ENCODE measurements at regions not wholly inside any gene's neighbourhood (a gene's known extent, or its start where the extent isn't known, plus 50 kb on each side); places are given as distances from the start of the nearest gene placed in this dataset.

DNA sequence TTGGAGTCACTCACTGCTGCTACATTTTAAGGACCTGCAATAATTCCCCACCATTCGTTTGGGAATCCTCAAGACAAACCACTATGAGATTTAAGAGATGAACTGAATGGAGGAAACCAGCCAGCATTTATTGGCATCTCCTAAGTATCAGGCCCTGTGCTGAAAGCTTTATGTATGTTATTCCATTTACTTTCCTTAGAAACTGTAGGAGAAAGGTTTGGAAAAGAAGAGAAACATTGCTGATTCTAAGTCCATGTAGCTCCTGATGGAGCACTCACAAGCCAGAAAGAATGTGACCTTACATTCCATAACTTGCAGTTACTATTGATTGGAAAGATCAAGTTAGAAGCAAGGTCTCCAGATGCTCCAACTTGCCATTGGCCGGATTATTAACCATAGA, 267.4 kb downstream of the GAS1 start:
- no peak for DNase-seq

DNA sequence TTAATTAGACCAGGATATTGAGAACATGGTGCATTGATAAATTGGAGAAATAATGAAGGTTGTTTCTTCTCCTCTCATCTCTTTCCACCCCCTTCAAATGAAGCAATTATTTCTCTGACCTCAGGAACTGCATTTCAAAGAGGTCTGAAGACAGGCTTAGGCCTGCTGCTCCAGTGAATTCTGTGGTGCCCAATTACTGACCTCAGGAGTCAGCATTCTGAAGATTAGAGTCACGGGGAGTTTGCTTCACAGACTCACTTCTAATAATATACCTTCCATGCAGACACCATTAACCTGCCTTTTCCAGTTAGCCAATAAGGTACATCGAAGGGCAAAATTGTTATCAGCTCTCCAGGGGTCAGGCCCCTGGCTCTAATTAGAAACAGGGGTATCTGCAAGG, 270.9 kb downstream of the GAS1 start:
- no peak for DNase-seq

DNA sequence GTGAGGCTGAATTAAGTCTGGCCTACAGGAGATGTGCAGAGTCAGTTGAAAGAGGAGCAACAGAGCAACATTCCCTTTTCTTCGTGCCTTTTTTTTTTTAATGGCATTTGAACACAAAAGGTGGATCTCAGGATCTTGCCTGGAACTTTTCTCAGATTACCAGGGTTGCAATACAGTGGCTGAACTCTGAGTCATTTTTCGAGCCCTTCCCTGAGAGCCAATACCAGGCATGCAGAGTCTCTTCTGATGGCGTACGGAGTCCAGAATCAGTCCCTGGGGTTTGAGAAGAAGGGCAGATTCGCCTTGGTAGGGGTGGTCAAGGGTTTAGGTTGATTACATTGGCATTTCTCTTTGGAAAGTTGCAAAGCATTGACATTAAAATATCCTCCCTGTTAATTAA, 271.5 kb downstream of the GAS1 start:
- DNase-seq: no peak

DNA sequence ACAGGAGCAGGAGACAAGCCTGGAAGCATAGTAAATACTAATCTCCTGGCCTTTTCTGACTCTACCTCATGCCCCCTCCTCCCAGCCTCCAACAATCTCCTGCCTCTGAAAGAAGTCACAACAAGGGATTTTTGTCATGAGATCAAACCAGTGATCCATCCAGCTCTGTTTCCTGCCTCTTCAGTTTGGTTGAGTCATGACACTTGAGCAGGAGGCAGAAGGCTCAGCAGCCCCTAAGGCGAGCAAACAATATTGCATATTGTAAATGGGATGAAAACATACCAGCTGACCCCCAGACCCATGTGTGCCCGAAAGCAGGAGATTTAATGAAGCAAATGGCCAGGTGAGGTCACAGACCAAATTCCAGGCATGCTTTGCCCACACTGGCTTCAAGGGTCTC, 272.8 kb downstream of the GAS1 start:
- no peak for DNase-seq

DNA sequence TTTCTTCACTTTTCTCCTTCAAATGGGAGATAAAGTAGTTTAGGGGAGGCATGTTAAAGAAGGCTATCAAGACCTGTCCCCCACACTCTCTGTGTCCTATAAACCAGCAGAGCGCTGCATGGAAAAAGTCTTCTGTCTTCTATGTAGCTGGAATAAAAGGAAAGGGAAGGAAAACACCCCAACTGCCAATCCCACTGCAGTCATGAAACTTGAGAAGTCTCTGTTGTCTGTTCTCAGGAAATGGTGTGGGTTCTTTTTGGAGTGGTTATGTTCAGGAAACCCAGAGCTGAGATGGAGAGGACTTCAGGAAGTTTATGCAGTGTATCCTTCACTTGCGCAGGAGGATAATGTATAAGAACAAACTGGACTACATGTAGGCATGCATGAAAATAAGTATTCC, 274.3 kb downstream of the GAS1 start:
- DNase-seq: no peak

DNA sequence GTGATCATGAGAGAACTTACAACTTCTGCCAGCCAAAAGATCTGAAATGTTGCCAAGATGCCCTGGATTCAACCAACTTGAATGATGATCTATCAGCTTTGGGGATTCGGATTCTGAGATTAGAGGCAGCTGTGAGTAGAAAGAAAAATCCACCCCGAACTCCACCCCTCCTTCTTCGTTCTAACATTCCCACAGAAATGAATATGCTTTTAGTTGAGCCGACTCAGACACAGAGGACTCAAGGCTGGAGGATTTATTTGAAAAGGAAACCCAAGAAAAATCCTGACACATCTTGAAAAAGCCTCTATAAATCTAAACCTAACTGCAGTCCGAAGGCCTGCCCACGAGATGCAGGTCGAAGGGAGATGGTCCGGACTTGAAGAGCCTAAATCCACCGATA, 275.0 kb downstream of the GAS1 start:
- no peak for DNase-seq

DNA sequence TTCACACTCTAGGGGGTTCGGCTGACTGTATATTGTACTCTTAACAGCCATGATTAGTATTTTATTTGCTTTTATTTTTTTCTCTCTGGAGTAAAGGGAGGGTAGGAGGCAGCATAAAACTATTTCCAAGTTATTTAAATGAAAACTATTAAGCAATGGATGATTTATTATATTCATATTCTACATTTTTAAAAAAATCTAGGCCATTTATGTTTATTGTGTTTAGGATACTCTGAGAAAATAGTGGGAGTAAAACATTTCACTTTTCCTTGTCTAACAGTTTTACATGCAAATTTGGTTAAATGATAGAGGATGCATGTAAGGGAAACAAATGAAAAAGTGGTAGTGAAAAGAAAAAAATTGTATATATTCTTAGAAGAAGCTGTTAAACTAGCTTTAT, 276.3 kb downstream of the GAS1 start:
- DNase-seq: no peak

DNA sequence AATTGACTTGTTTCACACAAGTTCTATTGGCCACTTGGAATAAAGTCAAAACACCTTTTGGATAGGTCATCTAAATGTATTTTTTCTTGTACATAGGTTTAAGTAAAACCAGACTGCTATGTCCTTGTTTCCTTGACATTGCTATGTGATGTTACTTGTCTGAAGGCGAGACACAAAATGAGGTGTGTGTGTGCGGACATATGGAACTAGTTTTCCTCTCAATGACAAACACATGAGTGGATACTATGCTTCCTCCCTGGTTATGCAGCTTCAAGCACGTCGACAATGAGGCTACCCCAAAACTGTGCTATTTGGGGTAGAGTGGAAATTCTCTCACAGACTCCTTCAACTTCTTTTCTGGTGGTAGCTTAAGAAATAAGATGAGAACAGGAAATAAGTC, 276.8 kb downstream of the GAS1 start:
- no peak for DNase-seq

DNA sequence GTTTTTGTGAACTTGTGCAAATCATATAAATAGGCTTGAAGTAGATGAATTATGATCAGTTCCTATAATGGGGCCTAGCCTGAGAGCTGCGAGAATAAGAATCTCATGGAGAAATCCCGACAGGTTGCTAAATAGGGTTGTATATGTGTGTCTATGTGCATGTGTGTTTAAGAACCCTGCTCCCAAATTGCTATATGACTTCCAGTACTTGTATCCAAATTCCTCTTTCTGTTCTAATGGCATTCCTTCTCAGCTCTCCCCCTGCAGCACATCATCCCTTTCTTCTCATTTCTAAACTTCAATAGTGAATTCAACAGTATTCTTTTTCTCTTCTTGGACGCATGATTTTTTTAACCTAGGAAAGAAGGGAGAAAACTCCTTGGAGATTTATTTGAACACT, 277.2 kb downstream of the GAS1 start:
- DNase-seq: no peak

DNA sequence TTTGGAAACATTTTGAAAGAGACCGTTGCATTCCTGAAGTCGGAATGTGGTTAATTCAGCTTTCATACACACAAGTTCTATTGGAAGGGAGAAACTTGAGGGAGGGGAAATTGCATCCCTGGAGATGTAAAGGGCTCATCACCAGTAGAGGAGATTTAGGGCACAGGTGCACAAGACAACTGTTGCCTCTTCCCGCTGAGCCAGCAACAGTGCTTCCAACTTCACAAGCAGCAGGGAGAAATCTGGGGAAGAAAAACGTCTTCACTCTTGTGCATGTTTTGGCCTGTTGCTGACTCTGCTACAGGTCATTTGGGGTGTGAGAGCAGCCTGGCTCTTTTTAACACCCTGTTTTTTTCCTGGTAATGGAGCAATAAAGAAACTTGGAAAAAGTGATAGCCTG, 277.9 kb downstream of the GAS1 start:
- no peak for DNase-seq

DNA sequence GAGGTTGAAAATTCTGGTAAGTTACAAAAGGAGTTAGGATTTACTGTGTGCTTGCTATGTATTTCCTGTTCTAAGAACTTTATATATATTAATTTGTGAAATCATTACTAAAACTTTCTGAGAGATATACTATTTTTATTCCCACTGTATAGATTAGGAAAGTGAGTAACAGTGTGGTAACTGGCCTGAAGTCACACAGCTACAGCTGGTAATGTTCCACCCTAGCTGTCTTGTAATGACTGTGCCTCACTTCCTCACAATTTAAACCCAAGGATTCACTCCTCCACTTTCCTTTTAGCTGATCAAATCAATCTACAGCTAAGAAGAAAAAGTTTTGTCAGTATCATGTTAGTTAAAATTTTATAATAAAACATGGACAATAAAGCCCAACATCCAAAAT, 278.8 kb downstream of the GAS1 start:
- DNase-seq: no peak

DNA sequence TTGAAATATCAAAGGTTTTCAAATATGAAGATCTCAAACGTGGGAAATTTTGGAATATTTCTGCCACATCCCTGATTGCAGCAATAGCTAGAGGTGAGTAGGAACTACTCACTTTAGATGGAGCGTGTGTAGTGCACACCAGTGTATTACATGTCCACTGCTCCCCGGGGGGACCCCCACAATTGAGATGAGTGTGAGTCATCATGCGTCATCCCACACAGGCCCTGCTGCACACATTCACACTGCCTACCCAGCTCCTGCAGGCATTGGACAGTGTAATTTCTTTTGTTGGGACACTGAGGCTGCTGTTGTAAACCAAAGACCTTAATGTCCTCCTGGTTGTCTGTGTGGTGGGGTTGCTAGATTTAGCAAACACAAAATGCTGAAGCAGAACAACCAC, 280.0 kb downstream of the GAS1 start:
- DNase-seq: no peak

DNA sequence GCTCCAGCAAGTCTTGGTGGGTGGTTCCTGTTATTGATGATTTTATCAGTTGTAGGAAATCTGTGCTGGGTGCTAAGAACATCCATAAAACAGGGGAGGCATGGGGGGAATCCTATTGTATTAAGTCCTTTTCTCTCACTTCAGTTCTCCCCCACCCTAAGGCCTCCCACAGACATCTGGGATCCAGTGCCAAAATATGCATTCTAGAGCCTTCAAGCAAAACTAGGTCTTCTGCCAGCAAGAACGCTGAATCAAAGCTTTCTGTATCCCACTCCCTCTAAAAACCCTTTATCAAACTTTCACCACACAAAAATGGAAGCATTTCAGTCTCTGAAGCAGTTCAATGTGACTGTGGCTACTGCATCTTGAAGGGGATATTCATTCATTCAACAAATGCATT, 281.9 kb downstream of the GAS1 start:
- no peak for DNase-seq

DNA sequence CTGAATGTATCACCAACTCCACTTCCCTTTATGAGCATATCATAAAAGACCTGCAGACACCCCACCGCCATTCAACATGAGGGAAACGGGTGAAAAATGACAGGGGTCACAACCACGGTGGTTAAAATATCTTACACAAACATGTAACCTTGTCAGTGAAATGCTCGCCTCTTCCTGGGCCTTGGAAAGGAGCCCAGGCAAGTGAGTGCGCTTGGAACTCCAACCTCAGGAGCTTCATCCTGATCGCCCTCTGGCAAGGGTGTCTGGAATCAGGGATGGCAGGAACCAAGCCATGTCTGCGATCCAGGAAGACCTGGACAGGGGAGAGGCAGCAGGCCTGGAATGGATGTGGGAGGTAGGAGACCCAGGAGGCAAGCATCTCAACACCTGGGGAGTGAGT, 282.7 kb downstream of the GAS1 start:
- no peak for DNase-seq

DNA sequence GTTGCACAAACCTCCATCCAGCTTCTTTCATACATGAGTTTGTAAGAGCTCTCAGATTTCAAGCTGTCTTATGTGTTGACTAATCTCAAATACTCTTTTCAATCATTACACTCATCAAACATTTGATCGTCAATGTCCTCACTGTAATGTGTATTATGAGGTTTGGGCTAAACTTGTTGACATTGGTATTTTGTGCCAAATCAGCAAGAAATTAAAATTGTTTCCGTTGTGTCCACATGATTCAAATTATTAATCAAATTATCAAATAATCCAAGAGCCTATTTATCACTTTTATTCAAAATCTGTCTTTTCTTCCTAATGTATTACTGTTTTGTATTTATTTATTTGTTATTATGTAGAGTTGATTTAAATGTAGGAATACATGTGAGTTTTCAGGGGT, 283.4 kb downstream of the GAS1 start:
- no peak for DNase-seq

DNA sequence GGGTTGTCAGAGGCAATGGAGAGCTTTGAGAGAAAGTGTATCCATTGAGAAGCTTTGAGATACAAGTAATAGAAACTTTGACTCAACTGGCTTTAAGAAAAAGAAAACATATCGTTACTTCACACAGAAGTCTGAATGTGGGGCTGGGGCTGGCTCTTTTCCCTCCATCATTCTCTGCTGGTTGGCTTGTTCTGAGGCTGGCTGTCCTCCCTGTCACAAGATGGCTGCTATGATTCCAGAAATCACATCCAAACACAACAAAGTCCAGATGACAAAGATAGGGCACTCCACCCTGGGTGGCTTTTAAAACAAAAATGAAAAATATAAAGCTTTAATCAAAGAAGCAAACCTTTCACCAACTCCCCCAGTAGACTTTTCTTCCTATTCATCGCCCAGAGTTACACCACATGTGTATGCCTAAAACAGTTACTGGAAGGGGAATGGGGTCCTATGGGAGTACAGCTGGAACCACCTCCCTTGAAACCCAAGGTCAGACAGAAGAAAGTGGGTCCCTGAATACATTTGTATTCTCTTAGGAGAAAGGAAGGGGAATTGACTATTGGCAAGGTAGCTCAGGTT, 284.3 kb downstream of the GAS1 start:
- no peak for DNase-seq

DNA sequence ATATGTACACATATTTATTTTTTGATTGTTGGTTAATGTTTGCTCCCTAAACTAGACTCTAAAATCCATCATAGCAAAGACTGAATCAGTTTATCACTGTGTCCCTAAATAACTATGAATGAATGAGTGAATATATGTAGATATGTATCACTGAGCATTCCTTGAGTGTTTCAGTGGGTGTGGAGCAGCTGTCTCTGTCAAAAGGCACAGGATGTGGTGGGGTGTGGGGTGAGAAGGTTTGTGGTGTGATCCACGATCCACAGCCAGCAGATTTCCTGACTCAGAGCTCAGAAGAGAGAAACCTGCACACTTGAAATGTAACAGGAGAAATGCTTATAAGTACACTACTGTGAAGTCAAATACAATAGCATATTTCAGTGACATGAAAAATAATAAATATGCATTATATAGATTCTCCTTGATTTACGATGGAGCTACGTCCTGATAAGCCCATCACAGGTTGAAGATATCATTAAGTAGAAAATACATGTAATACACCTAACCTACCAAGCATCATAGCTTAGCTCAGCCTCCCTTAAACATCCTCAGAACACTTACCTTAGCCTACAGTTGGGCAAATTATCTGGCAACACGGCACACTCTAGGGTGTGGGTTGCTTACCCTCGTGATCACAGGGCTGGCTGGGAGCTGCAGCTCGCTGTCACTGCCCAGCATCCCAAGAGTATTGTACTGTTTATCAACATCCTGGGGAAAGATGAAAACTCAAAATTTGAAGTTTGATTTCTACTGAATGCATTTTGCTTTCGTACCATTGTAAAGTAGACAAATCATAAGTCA, 287.0 kb downstream of the GAS1 start:
- DNase-seq: no peak

DNA sequence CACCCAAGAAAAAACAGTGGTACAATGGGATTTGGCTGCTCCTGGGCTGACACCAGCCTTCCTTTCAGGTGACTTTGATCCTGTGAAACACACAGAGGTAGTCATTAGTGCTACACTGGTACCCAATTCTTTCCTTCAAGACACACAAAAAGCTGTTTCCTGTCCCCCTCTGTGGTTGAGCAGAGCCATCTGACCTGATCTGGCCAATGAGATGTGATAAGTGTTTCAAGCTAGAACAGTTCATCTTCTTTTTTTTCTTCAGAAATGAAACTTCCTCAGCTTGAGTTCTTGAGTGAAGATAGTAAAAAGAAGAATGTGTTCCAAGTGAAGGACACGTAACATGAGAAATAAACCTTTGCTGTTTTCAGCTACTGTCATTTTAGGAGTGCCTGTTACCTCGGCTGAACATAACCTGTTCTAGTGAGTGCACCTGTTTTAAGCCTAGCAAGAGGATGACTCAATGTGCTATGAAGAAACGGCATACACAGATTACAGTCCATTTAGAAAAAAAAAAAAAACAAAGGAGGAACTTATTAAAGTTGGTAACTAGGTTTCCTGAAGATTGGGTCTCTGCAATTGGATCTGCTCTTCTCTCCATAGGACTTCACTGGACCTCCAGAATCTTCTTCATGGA, 287.8 kb downstream of the GAS1 start:
- no peak for DNase-seq

DNA sequence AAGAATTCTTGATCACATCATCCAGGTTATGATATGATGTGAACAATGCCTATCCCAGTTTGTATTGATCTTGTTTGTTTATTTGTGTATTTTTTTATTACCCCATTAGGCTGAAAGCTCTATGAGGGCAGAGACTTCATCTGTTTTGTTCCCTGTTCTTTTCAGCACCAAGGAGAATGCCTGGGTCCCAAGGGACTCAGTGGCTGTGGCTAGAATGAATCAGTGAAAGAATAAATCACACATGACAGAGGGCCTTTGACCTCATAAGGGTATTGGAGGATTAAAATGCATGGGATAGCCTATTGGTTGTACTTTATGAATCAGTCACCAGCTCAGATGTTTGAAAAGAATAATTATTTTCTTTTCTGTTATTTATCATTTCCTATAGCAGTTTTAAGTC, 292.2 kb downstream of the GAS1 start:
- no peak for DNase-seq

DNA sequence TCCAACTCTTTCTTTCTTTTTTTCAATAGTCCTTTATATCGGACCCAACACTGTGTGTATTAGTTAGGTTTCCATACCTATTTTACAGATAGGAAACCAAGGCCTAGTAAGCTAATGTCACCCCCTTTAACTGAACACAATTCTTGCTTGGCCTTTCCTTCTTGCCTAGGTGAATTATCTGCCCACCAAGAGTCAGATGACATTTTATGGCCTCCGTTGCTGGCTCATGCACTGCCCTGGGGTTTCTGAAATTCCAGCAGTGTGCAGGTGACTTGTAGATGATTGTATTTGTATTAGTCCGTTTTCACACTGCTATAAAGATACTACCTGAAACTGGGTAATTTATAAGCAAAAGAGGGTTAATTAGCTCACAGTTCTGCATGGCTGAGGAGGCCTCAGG, 293.8 kb downstream of the GAS1 start:
- DNase-seq: no peak

DNA sequence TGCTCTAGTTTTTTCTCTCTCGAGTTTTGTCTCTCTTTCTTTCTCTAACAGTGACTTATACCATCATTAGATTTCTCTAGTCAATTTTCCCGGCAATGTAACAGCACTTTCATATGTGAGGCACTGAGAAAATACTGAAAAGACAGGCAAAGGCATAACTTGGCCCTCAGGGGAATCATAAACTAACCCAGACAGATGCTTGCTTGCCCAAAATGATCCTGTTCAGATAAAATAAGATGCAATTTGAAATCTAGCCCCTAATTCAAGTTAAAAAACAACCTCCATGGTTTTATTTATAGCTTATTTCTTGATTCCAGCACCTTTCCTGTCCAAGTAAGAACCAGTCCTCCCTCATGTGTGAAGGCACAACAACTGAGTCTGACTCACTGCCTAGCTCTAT, 294.6 kb downstream of the GAS1 start:
- no peak for DNase-seq

DNA sequence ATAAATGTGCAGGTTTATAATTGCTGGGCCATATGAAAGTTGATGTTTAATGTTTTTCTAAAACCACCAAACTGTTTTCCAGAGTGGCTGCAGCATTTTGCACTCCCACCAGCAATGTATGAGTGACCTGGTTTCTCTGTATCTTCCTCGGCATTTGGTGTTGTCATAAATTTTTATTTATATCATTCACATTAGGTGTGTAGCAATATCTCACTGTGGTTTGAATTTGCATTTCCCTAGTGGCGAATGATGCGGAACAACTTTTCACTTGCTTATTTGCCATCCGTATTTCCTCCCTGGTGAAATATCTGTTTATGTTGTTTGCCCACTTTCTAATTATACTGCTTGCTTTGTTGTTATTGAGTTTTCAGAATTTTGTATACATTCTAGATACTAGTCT, 295.7 kb upstream of the TUT7 start:
- DNase-seq: no peak

DNA sequence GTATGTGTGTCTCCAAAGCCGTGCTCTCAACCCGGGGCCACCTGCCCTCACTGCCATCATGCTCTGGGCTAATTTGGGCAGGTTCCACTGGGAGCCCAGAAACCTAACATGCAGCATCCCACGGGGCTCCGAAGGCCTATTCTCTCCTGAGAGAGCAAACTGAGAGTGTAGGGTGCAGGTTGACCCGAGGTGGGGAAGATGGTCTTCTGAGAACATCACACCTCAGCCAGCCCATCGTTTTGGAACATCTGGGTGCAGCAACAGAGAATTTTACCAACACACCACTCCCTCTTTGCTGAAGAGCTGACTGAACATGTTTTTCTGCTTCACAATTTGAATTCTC, 294.6 kb upstream of the TUT7 start:
- no peak for DNase-seq

DNA sequence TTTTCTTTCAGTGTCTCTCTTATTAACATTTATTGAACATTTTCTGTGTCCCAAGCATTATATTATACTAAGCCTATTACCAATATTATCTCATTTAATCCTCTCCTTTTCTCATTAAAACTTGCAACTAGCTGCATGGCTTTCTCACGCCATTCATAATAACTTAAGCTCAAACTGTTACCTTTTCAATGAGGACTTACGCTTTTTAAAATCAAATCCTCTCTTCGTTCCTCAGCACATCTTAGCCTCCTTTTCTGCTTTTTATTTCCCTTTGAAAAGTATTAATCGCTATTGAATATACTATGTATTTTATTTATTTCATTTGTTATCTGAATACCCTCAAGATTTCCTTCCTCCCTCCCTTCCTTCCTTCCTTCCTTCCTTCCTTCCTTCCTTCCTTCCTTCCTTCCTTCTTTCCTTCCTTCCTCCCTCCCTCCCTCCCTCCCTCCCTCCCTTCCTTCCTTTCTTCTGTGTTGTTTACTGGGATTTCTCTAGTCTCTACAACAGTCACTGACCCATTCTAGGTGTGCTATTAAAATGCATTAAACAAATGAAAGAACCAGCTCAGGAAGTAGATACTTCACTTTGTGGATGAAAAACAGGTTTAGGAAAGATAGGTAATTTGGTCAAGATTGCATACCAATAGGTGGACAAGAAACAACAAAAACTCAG, 294.1 kb upstream of the TUT7 start:
- DNase-seq: no peak

All from hematopoietic multipotent progenitor cell treated with erythropoietin and hydrocortisone succinate and interleukin-3 and kit ligand, for 6 days (in vitro differentiated cells).